ENCODE measurements at regions not wholly inside any gene's neighbourhood (a gene's known extent, or its start where the extent isn't known, plus 50 kb on each side); places are given as distances from the start of the nearest gene placed in this dataset.
"Not testable (repeated sequence)": the region's sequence is repeated elsewhere in the genome, so short reads cannot be mapped to it uniquely, and the experiment has no call there.

- no peak for TF ChIP-seq POLR2A (IDR thresholded peaks at IDR 0.05)
- TF ChIP-seq CTCF (IDR thresholded peaks at IDR 0.05), result no peak
- TF ChIP-seq EP300 (IDR thresholded peaks at IDR 0.05), result no peak
- no peak for TF ChIP-seq POLR2AphosphoS5 (IDR thresholded peaks at IDR 0.05)
- H3K27ac ChIP-seq, result no peak overlapping the region
- no peak overlapping the region for H3K4me3 ChIP-seq
- peaks cover 0 to 5% (median 0%) of the 10 kb centered on the region in 4 donors for H3K9me3 ChIP-seq
- no peaks in the 10 kb centered on the region for H3K36me3 ChIP-seq
- 90 to 91% methylated on average over 4 of the region's 4 CpGs for WGBS, 2 donors
- intact Hi-C loops (cut with DNase I), result no loop called here
- H3K27me3 ChIP-seq, result no peaks in the 10 kb centered on the region
- H3K4me1 ChIP-seq, result no peaks in the 10 kb centered on the region
- no peak for DNase-seq
Observed at GRCh38 chr18:71301596-71301995, 1012.8 kb downstream of the SOCS6 start.

- H3K27ac ChIP-seq; H3K4me1 ChIP-seq; H3K9me3 ChIP-seq; intact Hi-C loops (cut with DNase I); H3K4me3 ChIP-seq; H3K27me3 ChIP-seq; H3K36me3 ChIP-seq; DNase-seq: not testable (repeated sequence)
- 74 to 83% methylated on average over 3 of the region's 3 CpGs for WGBS, 2 donors
Observed at GRCh38 chr18:71294201-71294600, 1005.4 kb downstream of the SOCS6 start.

- DNase-seq, result no peak
- H3K27me3 ChIP-seq, result no peaks in the 10 kb centered on the region
- no peak overlapping the region for H3K4me3 ChIP-seq
- H3K9me3 ChIP-seq, result no peaks in the 10 kb centered on the region
- intact Hi-C loops (cut with DNase I), result no loop called here
- H3K4me1 ChIP-seq, result no peaks in the 10 kb centered on the region
- H3K36me3 ChIP-seq, result no peaks in the 10 kb centered on the region
- H3K27ac ChIP-seq, result no peak overlapping the region
- no peak for TF ChIP-seq EP300 (IDR thresholded peaks at IDR 0.05)
- TF ChIP-seq POLR2AphosphoS5 (IDR thresholded peaks at IDR 0.05), result no peak
- TF ChIP-seq POLR2A (IDR thresholded peaks at IDR 0.05), result no peak
- no peak for TF ChIP-seq CTCF (IDR thresholded peaks at IDR 0.05)
Observed at GRCh38 chr18:71293322-71293721, 1004.5 kb downstream of the SOCS6 start.

DNA sequence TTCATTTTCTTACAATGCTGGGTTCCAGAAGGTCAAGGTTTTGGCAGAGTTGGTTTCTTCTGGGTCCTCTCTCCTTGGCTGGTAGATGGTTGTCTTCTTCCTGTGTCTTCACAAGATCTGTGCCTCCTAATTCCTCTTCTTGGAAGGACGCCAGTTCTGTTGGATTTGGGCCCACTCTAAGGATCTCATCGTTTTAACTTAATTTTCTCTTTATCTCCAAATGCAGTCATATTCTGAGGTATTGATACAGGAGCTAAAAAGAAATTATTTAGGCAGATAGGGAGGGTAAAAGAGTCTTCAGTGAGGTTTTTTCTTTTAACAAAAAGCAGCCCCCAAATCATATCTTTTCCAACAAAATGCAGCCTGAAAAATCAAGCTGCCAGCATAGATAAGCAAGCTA, 998.4 kb downstream of the SOCS6 start:
- no peak overlapping the region for H3K27ac ChIP-seq
- H3K4me3 ChIP-seq, result no peak overlapping the region
- no peaks in the 10 kb centered on the region for H3K36me3 ChIP-seq
- H3K9me3 ChIP-seq, result no peaks in the 10 kb centered on the region
- intact Hi-C loops (cut with DNase I), result no loop called here
- TF ChIP-seq CTCF (IDR thresholded peaks at IDR 0.05) (no peak), EP300 (IDR thresholded peaks at IDR 0.05) (no peak), POLR2AphosphoS5 (IDR thresholded peaks at IDR 0.05) (no peak), POLR2A (IDR thresholded peaks at IDR 0.05) (no peak)
- 54 to 66% methylated on average over 2 of the region's 2 CpGs for WGBS, 2 donors
- no peaks in the 10 kb centered on the region for H3K4me1 ChIP-seq
- no peak for DNase-seq
- no peaks in the 10 kb centered on the region for H3K27me3 ChIP-seq

GRCh38 chr18:71252351-71252865, 963.6 kb downstream of the SOCS6 start:
- H3K9me3 ChIP-seq, result no peaks in the 10 kb centered on the region
- no peak for DNase-seq
- WGBS, 2 donors, result 54 to 68% methylated on average over 6 of the region's 6 CpGs
- H3K36me3 ChIP-seq, result no peaks in the 10 kb centered on the region
- intact Hi-C loops (cut with DNase I), result no loop called here
- TF ChIP-seq POLR2A (IDR thresholded peaks at IDR 0.05) (no peak), POLR2AphosphoS5 (IDR thresholded peaks at IDR 0.05) (no peak), CTCF (IDR thresholded peaks at IDR 0.05) (no peak), EP300 (IDR thresholded peaks at IDR 0.05) (no peak)
- no peak overlapping the region for H3K4me3 ChIP-seq
- no peaks in the 10 kb centered on the region for H3K4me1 ChIP-seq
- no peaks in the 10 kb centered on the region for H3K27me3 ChIP-seq
- no peak overlapping the region for H3K27ac ChIP-seq
